BLaER1 (cell line): ENCODE measurements at regions not wholly inside any gene's neighbourhood (a gene's known extent, or its start where the extent isn't known, plus 50 kb on each side); places are given as distances from the start of the nearest gene placed in this dataset.

ENCODE experiments used
- H3K27ac ChIP-seq: shearing (Covaris generic); formaldehyde crosslinking; 2 replicates; pipeline ENCODE4 v1.8.1; 2022
- H3K27me3 ChIP-seq: shearing (Covaris generic); formaldehyde crosslinking; 2 replicates; pipeline ENCODE4 v1.8.1; 2022
- H3K36me3 ChIP-seq: shearing (Covaris generic); formaldehyde crosslinking; 2 replicates; pipeline ENCODE4 v1.8.1; 2022
- H3K4me1 ChIP-seq: shearing (Covaris generic); formaldehyde crosslinking; 2 replicates; pipeline ENCODE4 v1.8.1; 2022
- H3K4me2 ChIP-seq: shearing (Covaris generic); formaldehyde crosslinking; 2 replicates; pipeline ENCODE4 v1.8.1; 2022
- H3K4me3 ChIP-seq: shearing (Covaris generic); formaldehyde crosslinking; 2 replicates; pipeline ENCODE4 v1.8.1; 2022
- H3K9ac ChIP-seq: shearing (Covaris generic); formaldehyde crosslinking; 2 replicates; pipeline ENCODE4 v1.8.1; 2022
- H3K9me3 ChIP-seq: shearing (Covaris generic); formaldehyde crosslinking; 2 replicates; pipeline ENCODE4 v1.8.1; 2022
- H4K20me1 ChIP-seq: shearing (Covaris generic); formaldehyde crosslinking; 2 replicates; pipeline ENCODE4 v1.8.1; 2022
- Cebpa-rat ChIP-seq: shearing (Covaris generic); IDR thresholded peaks from 2 replicates; pipeline ENCODE4 v1.8.1; 2022

DNA sequence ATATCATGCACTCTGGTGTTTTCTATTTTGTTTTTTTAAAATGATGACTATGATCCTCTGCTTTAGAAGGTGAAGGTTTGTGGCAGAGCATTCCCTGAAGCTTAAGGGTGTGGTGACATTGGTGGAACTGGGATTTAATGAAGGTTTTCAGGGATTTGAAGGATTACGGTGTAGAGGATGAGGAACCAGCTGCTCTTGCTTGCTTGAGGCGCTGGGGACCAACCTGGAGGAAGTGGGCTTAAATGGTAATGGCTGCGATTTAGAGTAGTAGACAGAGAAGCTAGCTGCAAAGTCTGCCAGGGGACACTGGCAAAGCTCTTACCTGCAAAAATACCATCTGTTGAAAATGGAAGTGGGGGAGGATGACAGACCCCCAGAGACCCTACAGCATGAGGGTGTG is 241.8 kb downstream of the CLIC5 start:
- Histone ChIP-seq H3K36me3 (no peaks in the 10 kb centered on the region), H3K27ac (no peak overlapping the region)
- no peak for TF ChIP-seq Cebpa-rat

DNA sequence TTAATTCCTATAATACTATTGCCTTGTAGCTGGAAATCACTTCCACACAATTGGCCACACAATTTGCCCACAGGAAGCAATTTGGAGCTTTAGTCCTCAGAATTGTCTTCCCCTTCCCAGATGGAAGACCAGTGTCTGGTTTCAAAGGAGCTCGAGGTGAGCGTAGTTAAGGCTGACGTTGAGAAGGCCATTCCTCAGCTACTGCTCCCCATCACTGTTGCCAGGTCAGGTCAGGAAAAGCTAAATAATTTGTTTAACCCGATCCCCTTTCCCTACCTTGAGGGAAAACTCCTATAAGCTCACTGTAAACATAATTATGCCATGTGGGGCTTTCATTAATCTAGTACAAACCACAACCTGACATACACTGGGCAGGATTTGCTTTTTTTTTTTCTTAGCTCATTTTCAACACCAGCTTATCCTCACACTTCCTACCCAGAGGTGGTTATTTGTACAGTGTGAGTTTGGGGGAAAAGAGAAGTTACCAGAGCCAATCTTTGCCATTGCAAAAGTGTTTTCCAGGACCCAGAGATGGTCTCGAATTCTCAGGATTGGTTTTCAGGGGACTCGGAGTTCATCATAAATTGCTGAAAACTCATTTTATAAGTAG is 242.7 kb downstream of the CLIC5 start:
- H3K4me2 ChIP-seq, result no peak overlapping the region
- H3K4me3 ChIP-seq, result no peak overlapping the region
- H3K9ac ChIP-seq, result no peak overlapping the region
- H3K27me3 ChIP-seq, result no peaks in the 10 kb centered on the region
- H3K36me3 ChIP-seq, result no peaks in the 10 kb centered on the region
- H3K4me1 ChIP-seq, result peaks cover 5% of the 10 kb centered on the region; the same call in 1 of the 2 replicates
- peaks cover 6% of the 10 kb centered on the region; the same call in 1 of the 2 replicates for H3K9me3 ChIP-seq
- no peak for TF ChIP-seq Cebpa-rat
- no peaks in the 10 kb centered on the region for H4K20me1 ChIP-seq
- no peak overlapping the region for H3K27ac ChIP-seq

More for the DNA sequence above, 241.8 kb downstream of the CLIC5 start:
- Histone ChIP-seq H3K4me1 (peaks cover 5% of the 10 kb centered on the region; the same call in 1 of the 2 replicates), H4K20me1 (no peaks in the 10 kb centered on the region), H3K4me3 (no peak overlapping the region), H3K9ac (no peak overlapping the region), H3K27me3 (no peaks in the 10 kb centered on the region), H3K9me3 (peaks cover 6% of the 10 kb centered on the region; the same call in 1 of the 2 replicates), H3K4me2 (no peak overlapping the region)

DNA sequence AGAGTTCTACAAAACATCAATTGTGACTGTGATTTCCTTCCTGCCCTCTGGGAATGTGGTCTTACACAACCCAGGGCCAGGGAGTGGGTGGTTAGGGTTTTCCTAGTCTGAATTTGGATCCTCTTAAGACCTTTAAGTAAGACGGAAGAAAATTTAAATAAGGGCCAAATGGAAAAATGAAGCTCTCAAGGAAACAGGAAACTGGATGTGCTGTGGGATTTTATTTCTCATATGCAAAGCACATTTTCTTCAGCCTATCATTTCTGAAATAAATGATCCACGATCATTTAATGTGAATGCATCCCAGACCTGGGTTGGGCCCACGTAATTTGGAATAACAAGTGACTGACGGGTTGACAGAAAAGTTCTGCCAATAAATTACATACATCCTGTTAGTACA is 243.6 kb downstream of the CLIC5 start:
- H3K27ac ChIP-seq, result no peak overlapping the region
- H3K4me2 ChIP-seq, result no peak overlapping the region
- no peak overlapping the region for H3K4me3 ChIP-seq
- no peak overlapping the region for H3K9ac ChIP-seq
- TF ChIP-seq Cebpa-rat, result no peak
- no peaks in the 10 kb centered on the region for H3K27me3 ChIP-seq
- H3K9me3 ChIP-seq, result peaks cover 6% of the 10 kb centered on the region; the same call in 1 of the 2 replicates
- H4K20me1 ChIP-seq, result no peaks in the 10 kb centered on the region
- H3K36me3 ChIP-seq, result no peaks in the 10 kb centered on the region
- peaks cover 5% of the 10 kb centered on the region; the same call in 1 of the 2 replicates for H3K4me1 ChIP-seq

DNA sequence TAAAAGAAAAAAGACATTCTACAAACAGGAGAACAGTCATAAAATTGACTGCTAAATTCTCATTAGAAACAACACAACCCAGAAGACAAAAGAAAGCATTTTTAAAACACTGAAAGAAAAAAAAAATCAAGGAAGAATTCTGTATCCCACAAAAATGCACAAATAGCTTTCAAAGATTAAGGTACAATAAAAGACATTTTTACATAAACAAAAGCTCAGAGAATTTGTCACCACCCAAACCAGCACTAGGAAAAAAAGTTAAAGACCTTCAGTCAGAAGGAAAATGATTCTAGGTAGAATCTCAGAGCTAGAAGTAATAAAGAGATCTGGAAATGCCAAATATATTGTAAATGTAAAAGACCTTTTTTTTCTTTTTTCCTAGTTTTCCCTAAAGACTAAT is 252.4 kb downstream of the CLIC5 start:
- no peak overlapping the region for H3K27ac ChIP-seq
- H3K9ac ChIP-seq, result no peak overlapping the region
- no peak overlapping the region for H3K4me2 ChIP-seq
- H3K9me3 ChIP-seq, result no peaks in the 10 kb centered on the region; the same call in 1 of the 2 replicates
- H3K27me3 ChIP-seq, result no peaks in the 10 kb centered on the region
- no peaks in the 10 kb centered on the region for H3K36me3 ChIP-seq
- TF ChIP-seq Cebpa-rat, result no peak
- H4K20me1 ChIP-seq, result no peaks in the 10 kb centered on the region
- no peak overlapping the region for H3K4me3 ChIP-seq
- no peaks in the 10 kb centered on the region for H3K4me1 ChIP-seq

DNA sequence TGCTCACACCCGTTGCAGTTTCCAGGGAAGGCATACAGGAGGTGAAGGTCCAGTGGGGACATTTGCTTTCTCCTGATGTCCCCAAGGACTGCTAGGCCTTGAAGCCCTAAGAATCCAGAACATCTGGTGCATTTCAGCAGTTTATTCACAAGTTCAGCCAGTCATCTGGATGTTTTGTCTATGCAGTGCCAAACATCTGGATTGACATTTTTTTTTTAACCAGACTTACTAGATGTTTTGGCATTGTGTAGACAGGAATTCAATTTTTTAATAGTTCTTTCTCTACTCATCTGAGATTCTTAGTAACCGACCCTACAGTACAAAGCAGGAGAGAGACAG is 256.2 kb downstream of the CLIC5 start:
- no peaks in the 10 kb centered on the region for H4K20me1 ChIP-seq
- no peaks in the 10 kb centered on the region for H3K4me1 ChIP-seq
- H3K36me3 ChIP-seq, result no peaks in the 10 kb centered on the region
- H3K4me3 ChIP-seq, result no peak overlapping the region
- H3K9ac ChIP-seq, result no peak overlapping the region
- H3K27me3 ChIP-seq, result no peaks in the 10 kb centered on the region
- no peak overlapping the region for H3K27ac ChIP-seq
- no peak for TF ChIP-seq Cebpa-rat
- no peaks in the 10 kb centered on the region; the same call in 1 of the 2 replicates for H3K9me3 ChIP-seq
- H3K4me2 ChIP-seq, result no peak overlapping the region

DNA sequence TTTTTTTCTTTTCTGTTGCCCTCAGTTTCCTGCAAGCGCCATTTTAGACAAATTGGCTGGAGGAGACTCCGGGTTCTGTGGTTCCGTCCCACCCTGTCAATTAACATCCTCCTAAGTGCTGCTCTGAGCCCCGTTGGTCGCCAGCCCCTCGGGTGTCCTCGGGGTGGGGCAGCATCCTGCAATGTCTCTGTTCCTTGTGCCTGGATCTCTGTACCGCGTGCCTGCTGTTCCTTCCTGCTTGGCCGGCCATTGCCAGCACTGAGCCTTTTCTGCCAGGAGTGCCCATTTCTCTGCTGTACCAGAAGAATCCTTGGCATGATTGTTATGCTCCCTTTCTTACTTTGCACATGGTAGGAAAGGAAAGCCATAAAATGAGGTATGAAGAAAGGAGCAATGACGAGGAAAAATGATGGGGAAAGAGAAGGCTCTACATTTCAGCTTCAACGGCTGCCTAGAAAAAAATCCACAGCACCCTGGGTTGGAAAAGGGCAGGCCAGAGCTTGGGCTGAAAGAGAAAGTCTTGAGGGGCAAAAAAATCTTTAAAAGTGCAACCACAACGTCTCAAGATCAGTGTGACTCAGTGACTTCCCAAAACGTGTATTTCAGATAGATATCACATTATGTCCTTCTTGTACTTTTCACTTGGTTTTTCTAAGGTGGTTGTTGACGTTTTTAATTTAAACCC is 256.7 kb downstream of the CLIC5 start:
- no peaks in the 10 kb centered on the region for H4K20me1 ChIP-seq
- H3K9ac ChIP-seq, result no peak overlapping the region
- no peak for TF ChIP-seq Cebpa-rat
- H3K9me3 ChIP-seq, result no peaks in the 10 kb centered on the region; the same call in 1 of the 2 replicates
- H3K27me3 ChIP-seq, result no peaks in the 10 kb centered on the region
- no peaks in the 10 kb centered on the region for H3K36me3 ChIP-seq
- no peak overlapping the region for H3K4me2 ChIP-seq
- no peak overlapping the region for H3K27ac ChIP-seq
- H3K4me1 ChIP-seq, result no peaks in the 10 kb centered on the region
- H3K4me3 ChIP-seq, result no peak overlapping the region

DNA sequence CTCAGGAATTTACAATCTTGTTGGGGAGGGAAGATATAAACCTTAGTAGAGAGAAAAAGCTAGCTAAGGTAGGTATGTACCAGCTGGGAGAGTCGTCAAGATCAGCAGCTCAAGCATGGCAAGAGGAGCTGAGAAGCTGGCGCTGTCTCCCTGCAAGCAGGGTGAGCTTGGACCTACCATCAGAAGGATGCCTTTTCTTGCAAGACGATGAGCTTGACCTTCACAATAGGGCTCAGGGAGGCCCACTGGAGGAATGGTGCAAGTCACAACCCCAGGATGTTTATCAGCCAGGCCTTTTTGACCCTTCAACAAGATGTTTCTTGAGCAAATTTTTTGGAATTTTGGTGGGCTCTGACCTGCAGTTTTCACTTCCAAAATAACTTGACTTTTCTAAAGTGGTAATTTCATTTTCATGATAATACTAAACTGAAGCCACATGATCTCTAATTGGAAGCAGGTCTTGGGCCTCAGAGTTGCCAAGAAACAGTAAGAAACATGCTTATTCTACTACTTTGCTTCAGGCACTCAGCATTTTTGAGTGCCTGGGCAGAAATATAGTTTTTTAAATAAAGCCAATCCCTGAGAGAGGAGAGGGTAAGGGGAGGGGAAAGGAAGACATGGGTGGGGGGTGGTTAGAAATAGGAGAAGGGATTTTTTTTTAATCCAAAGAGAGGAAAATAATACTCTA is 258.1 kb downstream of the CLIC5 start:
- no peak overlapping the region for H3K27ac ChIP-seq
- H3K9me3 ChIP-seq, result no peaks in the 10 kb centered on the region
- no peak overlapping the region for H3K4me3 ChIP-seq
- no peaks in the 10 kb centered on the region for H3K4me1 ChIP-seq
- no peaks in the 10 kb centered on the region for H4K20me1 ChIP-seq
- H3K36me3 ChIP-seq, result no peaks in the 10 kb centered on the region
- no peak overlapping the region for H3K9ac ChIP-seq
- H3K27me3 ChIP-seq, result no peaks in the 10 kb centered on the region
- no peak overlapping the region for H3K4me2 ChIP-seq
- no peak for TF ChIP-seq Cebpa-rat

DNA sequence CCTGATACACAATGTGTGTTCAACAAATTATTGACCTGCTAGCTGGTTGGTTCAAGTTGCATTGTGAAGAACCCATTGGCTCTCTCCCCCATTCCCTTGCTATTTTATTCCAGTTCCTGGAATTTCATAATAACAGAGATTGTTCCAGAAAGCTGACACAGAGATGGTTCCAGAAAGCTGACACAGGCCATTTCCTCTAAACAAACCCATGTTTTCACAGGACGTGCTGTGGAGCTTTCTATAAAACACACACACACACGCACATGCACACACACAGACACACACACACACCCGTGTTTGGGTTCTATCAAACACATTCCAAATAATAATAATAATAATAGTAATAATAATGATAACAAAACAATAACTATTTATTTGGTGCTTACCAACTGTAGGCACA is 259.1 kb downstream of the CLIC5 start:
- no peak overlapping the region for H3K27ac ChIP-seq

DNA sequence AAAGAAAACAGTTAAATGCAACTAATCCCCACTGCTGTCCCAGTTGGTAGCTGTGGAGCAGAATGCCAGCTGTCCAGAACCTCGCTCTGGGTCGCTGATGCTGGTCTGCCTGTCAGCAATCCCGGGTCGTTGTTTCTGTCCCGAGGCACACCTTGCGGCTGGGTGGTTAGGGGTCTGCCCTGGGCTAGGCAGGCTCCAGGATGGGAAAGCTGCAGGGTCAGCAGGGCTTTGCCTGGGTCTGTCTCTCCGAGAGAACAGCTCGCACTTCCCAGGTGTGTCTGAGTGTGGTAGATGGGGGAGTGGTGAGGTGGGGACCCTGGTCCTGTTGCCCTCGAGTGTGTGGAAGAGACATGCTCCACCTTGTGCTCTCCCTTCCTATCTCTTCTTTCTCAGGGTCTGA is 261.2 kb downstream of the CLIC5 start:
- Histone ChIP-seq H3K27me3 (no peaks in the 10 kb centered on the region), H3K4me2 (no peak overlapping the region), H3K4me1 (no peaks in the 10 kb centered on the region), H3K9ac (no peak overlapping the region), H3K36me3 (no peaks in the 10 kb centered on the region), H3K27ac (no peak overlapping the region), H3K9me3 (no peaks in the 10 kb centered on the region), H4K20me1 (no peaks in the 10 kb centered on the region), H3K4me3 (no peak overlapping the region)
- TF ChIP-seq Cebpa-rat, result no peak

More for the DNA sequence above, 259.1 kb downstream of the CLIC5 start:
- H3K4me1 ChIP-seq, result no peaks in the 10 kb centered on the region
- H3K4me3 ChIP-seq, result no peak overlapping the region
- no peaks in the 10 kb centered on the region for H3K36me3 ChIP-seq
- no peak overlapping the region for H3K9ac ChIP-seq
- TF ChIP-seq Cebpa-rat, result no peak
- no peak overlapping the region for H3K4me2 ChIP-seq
- H3K27me3 ChIP-seq, result no peaks in the 10 kb centered on the region
- H4K20me1 ChIP-seq, result no peaks in the 10 kb centered on the region
- no peaks in the 10 kb centered on the region for H3K9me3 ChIP-seq

DNA sequence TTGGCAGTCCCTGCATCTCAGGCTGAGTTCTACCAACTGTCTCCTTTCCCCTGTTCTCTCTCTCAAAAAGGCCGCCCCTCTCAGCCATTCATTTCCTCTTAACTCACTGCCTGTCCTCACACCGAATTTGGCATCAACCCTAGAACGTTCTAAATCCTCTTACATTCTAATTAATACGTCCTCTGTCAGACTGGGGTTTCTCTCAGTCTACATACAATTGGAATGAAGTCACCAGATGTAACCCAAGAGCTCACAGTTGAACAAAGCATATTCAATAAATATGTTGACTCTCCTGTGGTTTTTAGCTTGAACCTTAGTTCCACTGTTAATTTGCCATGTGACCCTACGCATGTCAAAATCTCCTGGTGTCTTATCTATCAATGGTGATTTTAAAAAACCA is 269.6 kb downstream of the CLIC5 start:
- no peak overlapping the region for H3K9ac ChIP-seq
- H3K36me3 ChIP-seq, result no peaks in the 10 kb centered on the region
- H3K9me3 ChIP-seq, result peaks cover 9% of the 10 kb centered on the region; the same call in 1 of the 2 replicates
- H3K4me3 ChIP-seq, result no peak overlapping the region
- H3K27me3 ChIP-seq, result no peaks in the 10 kb centered on the region
- H3K27ac ChIP-seq, result no peak overlapping the region
- no peak for TF ChIP-seq Cebpa-rat
- no peaks in the 10 kb centered on the region for H4K20me1 ChIP-seq
- H3K4me1 ChIP-seq, result peaks cover 13% of the 10 kb centered on the region
- H3K4me2 ChIP-seq, result no peak overlapping the region
